GM23338 (cell line): ENCODE measurements at regions not wholly inside any gene's neighbourhood (a gene's known extent, or its start where the extent isn't known, plus 50 kb on each side); places are given as distances from the start of the nearest gene placed in this dataset.

ENCODE experiments used
- ATAC-seq: fragments of 200-7000 bp; cut with Tn5 transposase; 3 replicates; pipeline ENCODE4 v1.9.1; 2020
- DNase-seq: peaks from one replicate; pipeline ENCODE4 v3.0.0-alpha.2; 2015; ENCODE audit warnings: low spot score
- H2AFZ ChIP-seq: fragments of 200-600 bp; sonication (generic); 2 replicates; pipeline ENCODE4 v1.8.0; 2016; ENCODE audit warnings: antibody characterized with exemption, mild to moderate bottlenecking, moderate library complexity
- H3F3A ChIP-seq: fragments of 200-600 bp; sonication (generic); replicated peaks from 2 replicates; pipeline ENCODE4 v1.8.0; 2017; ENCODE audit warnings: antibody characterized with exemption, mixed run types, low read depth
- H3K27ac ChIP-seq: fragments of 200-600 bp; sonication (generic); 2 replicates; pipeline ENCODE4 v1.6.1; 2016; ENCODE audit warnings: low read depth
- H3K27me3 ChIP-seq: fragments of 200-600 bp; sonication (generic); 2 replicates; pipeline ENCODE4 v1.8.0; 2016; ENCODE audit warnings: mild to moderate bottlenecking, mixed run types, moderate library complexity; ENCODE audit not compliant: insufficient read depth
- H3K36me3 ChIP-seq: fragments of 200-600 bp; sonication (generic); 2 replicates; pipeline ENCODE4 v1.8.0; 2016; ENCODE audit warnings: mild to moderate bottlenecking; ENCODE audit not compliant: insufficient read depth
- H3K4me1 ChIP-seq: fragments of 200-600 bp; sonication (generic); 2 replicates; pipeline ENCODE4 v1.8.0; 2016; ENCODE audit warnings: mild to moderate bottlenecking, moderate library complexity; ENCODE audit not compliant: insufficient read depth
- H3K4me2 ChIP-seq: fragments of 200-600 bp; sonication (generic); 2 replicates; pipeline ENCODE4 v1.7.1; 2017; ENCODE audit warnings: mixed run types
- H3K4me3 ChIP-seq: fragments of 200-600 bp; sonication (generic); 2 replicates; pipeline ENCODE4 v1.6.1; 2016; ENCODE audit warnings: mixed run types
- H3K79me2 ChIP-seq: fragments of 200-600 bp; sonication (generic); replicated peaks from 2 replicates; pipeline ENCODE4 v1.8.0; 2017; ENCODE audit warnings: mild to moderate bottlenecking; ENCODE audit not compliant: insufficient read depth
- H3K9me2 ChIP-seq: fragments of 200-600 bp; sonication (generic); 2 replicates; pipeline ENCODE4 v1.8.0; 2017; ENCODE audit not compliant: insufficient read depth
- H4K20me1 ChIP-seq: fragments of 200-600 bp; sonication (generic); replicated peaks from 2 replicates; pipeline ENCODE4 v1.8.0; 2017; ENCODE audit warnings: mild to moderate bottlenecking; ENCODE audit not compliant: insufficient read depth
- H3K27ac Mint-ChIP-seq: 2 replicates; pipeline ENCODE4 v1.8.0; 2020; ENCODE audit warnings: inconsistent platforms, mild to moderate bottlenecking, moderate library complexity, mixed read lengths
- H3K27me3 Mint-ChIP-seq: 3 replicates; pipeline ENCODE4 v1.8.0; 2022; ENCODE audit warnings: low read depth, mild to moderate bottlenecking, moderate library complexity, mixed read lengths, inconsistent platforms; ENCODE audit not compliant: insufficient read depth, poor library complexity
- H3K36me3 Mint-ChIP-seq: 3 replicates; pipeline ENCODE4 v1.8.0; 2021; ENCODE audit warnings: low read depth, mild to moderate bottlenecking, inconsistent platforms, moderate library complexity, mixed read lengths
- H3K4me1 Mint-ChIP-seq: 3 replicates; pipeline ENCODE4 v1.8.0; 2020; ENCODE audit warnings: mild to moderate bottlenecking, inconsistent platforms, mixed read lengths
- H3K4me3 Mint-ChIP-seq: 3 replicates; pipeline ENCODE4 v1.8.0; 2021; ENCODE audit warnings: moderate library complexity, mild to moderate bottlenecking, inconsistent platforms, mixed read lengths
- H3K9me3 Mint-ChIP-seq: 3 replicates; pipeline ENCODE4 v1.8.0; 2020; ENCODE audit warnings: moderate library complexity, mild to moderate bottlenecking, inconsistent platforms, mixed read lengths
- CREB1 ChIP-seq: fragments of 250-450 bp; sonication (Bioruptor Pico); IDR thresholded peaks from 2 replicates; pipeline ENCODE4 v1.5.0; 2020; ENCODE audit warnings: low read depth, mild to moderate bottlenecking, moderate library complexity
- CTCF ChIP-seq, 2 experiments: fragments of 200-600 bp in 1 of 2; sonication (generic) in 1 of 2; conservative IDR thresholded peaks; 2 replicates each; pipeline versions ENCODE4 v1.5.1 to v1.6.1; 2016 to 2017; ENCODE audit warnings: antibody characterized with exemption in 2 of 2, low read depth in 2 of 2, mild to moderate bottlenecking in 2 of 2, moderate library complexity in 1 of 2
- ETS1 ChIP-seq: IDR thresholded peaks from 2 replicates; pipeline ENCODE4 v1.6.1; 2016; ENCODE audit warnings: antibody characterized with exemption
- EZH2 ChIP-seq: fragments of 200-600 bp; sonication (generic); IDR thresholded peaks from one replicate; pipeline ENCODE4 v1.8.0; 2017; ENCODE audit warnings: antibody characterized with exemption, mild to moderate bottlenecking, low read depth; ENCODE audit not compliant: unreplicated experiment
- EZH2phosphoT487 ChIP-seq: fragments of 200-600 bp; sonication (generic); IDR thresholded peaks from one replicate; pipeline ENCODE4 v1.8.1; 2018; ENCODE audit warnings: antibody characterized with exemption; ENCODE audit not compliant: unreplicated experiment
- JUNB ChIP-seq: IDR thresholded peaks from one replicate; pipeline ENCODE4 v1.6.1; 2016; ENCODE audit warnings: antibody characterized with exemption; ENCODE audit not compliant: unreplicated experiment
- NANOG ChIP-seq: IDR thresholded peaks from 2 replicates; pipeline ENCODE4 v1.6.1; 2016; ENCODE audit warnings: antibody characterized with exemption, borderline replicate concordance
- POLR2AphosphoS5 ChIP-seq: IDR thresholded peaks from 2 replicates; pipeline ENCODE4 v1.6.1; 2016; ENCODE audit warnings: antibody characterized with exemption, low read depth
- REST ChIP-seq: IDR thresholded peaks from one replicate; pipeline ENCODE4 v1.6.1; 2018; ENCODE audit warnings: antibody characterized with exemption; ENCODE audit not compliant: unreplicated experiment
- STAT1 ChIP-seq: IDR thresholded peaks from one replicate; pipeline ENCODE4 v1.6.1; 2016; ENCODE audit warnings: antibody characterized with exemption; ENCODE audit not compliant: unreplicated experiment
- ZNF114 ChIP-seq: fragments of 250-450 bp; sonication (Bioruptor Pico); IDR thresholded peaks from 2 replicates; pipeline ENCODE4 v1.5.0; 2020; ENCODE audit warnings: mild to moderate bottlenecking, moderate library complexity
- ZNF331 ChIP-seq: fragments of 250-450 bp; sonication (Bioruptor Pico); IDR thresholded peaks from 2 replicates; pipeline ENCODE4 v1.5.0; 2020; ENCODE audit warnings: low read depth, mild to moderate bottlenecking, moderate library complexity
- TF ChIP-seq, protein P1 (sequence below): fragments of 250-450 bp; sonication (Bioruptor Pico); IDR thresholded peaks from 2 replicates; pipeline ENCODE4 v1.5.0; 2020; ENCODE audit warnings: mild to moderate bottlenecking, moderate library complexity

DNA sequence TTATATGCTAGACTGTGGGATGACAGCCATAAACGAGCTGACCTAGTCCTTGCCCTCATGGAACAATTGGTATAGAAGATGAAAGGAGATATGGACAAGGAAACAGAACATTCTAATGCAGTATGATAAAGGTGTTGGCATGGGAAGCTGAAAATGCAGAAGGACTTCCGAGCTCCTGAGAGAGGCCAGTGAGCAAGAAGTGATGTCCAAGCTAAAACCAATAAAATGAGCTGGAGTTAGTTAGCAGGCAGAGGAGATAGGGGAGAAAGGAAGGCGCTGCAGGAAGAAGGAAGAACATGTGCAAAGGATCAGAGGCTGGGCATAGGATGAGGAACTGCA is 64.5 kb downstream of the BOD1L2 start:
- Histone ChIP-seq H3K4me3 (no peak overlapping the region), H3K36me3 (no peaks in the 10 kb centered on the region), H3F3A (no peaks in the 10 kb centered on the region), H3K4me1 (peaks cover 34% of the 10 kb centered on the region), H3K27me3 (no peaks in the 10 kb centered on the region), H3K27ac (no peak overlapping the region), H3K9me2 (peaks cover 14% of the 10 kb centered on the region), H3K4me2 (no peak overlapping the region), H2AFZ (no peak overlapping the region), H3K79me2 (no peaks in the 10 kb centered on the region), H4K20me1 (no peaks in the 10 kb centered on the region)
- ATAC-seq = no peak
- Mint-ChIP-seq H3K36me3 (no peaks in the 10 kb centered on the region), H3K27me3 (peaks cover 17% of the 10 kb centered on the region), H3K9me3 (no peaks in the 10 kb centered on the region), H3K4me3 (no peak overlapping the region), H3K27ac (no peak overlapping the region), H3K4me1 (peaks cover 46% of the 10 kb centered on the region)
- TF ChIP-seq ETS1 (no peak), POLR2AphosphoS5 (no peak), JUNB (no peak), CREB1 (CRISPR knock-in tag) (no peak), STAT1 (no peak), REST (no peak), CTCF (conservative IDR thresholded peaks at IDR 0.05; ENCODE audit: low read depth in 2 of 2) (no peak), NANOG (no peak), EZH2phosphoT487 (no peak), ZNF331 (no peak), ZNF114 (CRISPR knock-in tag) (no peak), EZH2 (no peak)
- TF ChIP-seq, protein P1, sequence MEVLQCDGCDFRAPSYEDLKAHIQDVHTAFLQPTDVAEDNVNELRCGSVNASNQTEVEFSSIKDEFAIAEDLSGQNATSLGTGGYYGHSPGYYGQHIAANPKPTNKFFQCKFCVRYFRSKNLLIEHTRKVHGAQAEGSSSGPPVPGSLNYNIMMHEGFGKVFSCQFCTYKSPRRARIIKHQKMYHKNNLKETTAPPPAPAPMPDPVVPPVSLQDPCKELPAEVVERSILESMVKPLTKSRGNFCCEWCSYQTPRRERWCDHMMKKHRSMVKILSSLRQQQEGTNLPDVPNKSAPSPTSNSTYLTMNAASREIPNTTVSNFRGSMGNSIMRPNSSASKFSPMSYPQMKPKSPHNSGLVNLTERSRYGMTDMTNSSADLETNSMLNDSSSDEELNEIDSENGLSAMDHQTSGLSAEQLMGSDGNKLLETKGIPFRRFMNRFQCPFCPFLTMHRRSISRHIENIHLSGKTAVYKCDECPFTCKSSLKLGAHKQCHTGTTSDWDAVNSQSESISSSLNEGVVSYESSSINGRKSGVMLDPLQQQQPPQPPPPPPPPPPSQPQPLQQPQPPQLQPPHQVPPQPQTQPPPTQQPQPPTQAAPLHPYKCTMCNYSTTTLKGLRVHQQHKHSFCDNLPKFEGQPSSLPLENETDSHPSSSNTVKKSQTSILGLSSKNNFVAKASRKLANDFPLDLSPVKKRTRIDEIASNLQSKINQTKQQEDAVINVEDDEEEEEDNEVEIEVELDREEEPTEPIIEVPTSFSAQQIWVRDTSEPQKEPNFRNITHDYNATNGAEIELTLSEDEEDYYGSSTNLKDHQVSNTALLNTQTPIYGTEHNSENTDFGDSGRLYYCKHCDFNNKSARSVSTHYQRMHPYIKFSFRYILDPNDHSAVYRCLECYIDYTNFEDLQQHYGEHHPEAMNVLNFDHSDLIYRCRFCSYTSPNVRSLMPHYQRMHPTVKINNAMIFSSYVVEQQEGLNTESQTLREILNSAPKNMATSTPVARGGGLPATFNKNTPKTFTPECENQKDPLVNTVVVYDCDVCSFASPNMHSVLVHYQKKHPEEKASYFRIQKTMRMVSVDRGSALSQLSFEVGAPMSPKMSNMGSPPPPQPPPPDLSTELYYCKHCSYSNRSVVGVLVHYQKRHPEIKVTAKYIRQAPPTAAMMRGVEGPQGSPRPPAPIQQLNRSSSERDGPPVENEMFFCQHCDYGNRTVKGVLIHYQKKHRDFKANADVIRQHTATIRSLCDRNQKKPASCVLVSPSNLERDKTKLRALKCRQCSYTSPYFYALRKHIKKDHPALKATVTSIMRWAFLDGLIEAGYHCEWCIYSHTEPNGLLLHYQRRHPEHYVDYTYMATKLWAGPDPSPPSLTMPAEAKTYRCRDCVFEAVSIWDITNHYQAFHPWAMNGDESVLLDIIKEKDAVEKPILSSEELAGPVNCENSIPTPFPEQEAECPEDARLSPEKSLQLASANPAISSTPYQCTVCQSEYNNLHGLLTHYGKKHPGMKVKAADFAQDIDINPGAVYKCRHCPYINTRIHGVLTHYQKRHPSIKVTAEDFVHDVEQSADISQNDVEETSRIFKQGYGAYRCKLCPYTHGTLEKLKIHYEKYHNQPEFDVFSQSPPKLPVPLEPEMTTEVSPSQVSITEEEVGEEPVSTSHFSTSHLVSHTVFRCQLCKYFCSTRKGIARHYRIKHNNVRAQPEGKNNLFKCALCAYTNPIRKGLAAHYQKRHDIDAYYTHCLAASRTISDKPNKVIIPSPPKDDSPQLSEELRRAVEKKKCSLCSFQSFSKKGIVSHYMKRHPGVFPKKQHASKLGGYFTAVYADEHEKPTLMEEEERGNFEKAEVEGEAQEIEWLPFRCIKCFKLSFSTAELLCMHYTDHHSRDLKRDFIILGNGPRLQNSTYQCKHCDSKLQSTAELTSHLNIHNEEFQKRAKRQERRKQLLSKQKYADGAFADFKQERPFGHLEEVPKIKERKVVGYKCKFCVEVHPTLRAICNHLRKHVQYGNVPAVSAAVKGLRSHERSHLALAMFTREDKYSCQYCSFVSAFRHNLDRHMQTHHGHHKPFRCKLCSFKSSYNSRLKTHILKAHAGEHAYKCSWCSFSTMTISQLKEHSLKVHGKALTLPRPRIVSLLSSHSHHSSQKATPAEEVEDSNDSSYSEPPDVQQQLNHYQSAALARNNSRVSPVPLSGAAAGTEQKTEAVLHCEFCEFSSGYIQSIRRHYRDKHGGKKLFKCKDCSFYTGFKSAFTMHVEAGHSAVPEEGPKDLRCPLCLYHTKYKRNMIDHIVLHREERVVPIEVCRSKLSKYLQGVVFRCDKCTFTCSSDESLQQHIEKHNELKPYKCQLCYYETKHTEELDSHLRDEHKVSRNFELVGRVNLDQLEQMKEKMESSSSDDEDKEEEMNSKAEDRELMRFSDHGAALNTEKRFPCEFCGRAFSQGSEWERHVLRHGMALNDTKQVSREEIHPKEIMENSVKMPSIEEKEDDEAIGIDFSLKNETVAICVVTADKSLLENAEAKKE (CRISPR knock-in tag) = no peak
- DNase-seq = no peak
